GM23338 (cell line): ENCODE measurements at regions not wholly inside any gene's neighbourhood (a gene's known extent, or its start where the extent isn't known, plus 50 kb on each side); places are given as distances from the start of the nearest gene placed in this dataset.

Source experiments
- ATAC-seq: fragments of 200-7000 bp; cut with Tn5 transposase; 3 replicates; pipeline ENCODE4 v1.9.1; 2020
- DNase-seq: peaks from one replicate; pipeline ENCODE4 v3.0.0-alpha.2; 2015; ENCODE audit warnings: low spot score
- H2AFZ ChIP-seq: fragments of 200-600 bp; sonication (generic); 2 replicates; pipeline ENCODE4 v1.8.0; 2016; ENCODE audit warnings: antibody characterized with exemption, mild to moderate bottlenecking, moderate library complexity
- H3F3A ChIP-seq: fragments of 200-600 bp; sonication (generic); replicated peaks from 2 replicates; pipeline ENCODE4 v1.8.0; 2017; ENCODE audit warnings: antibody characterized with exemption, mixed run types, low read depth
- H3K27ac ChIP-seq: fragments of 200-600 bp; sonication (generic); 2 replicates; pipeline ENCODE4 v1.6.1; 2016; ENCODE audit warnings: low read depth
- H3K27me3 ChIP-seq: fragments of 200-600 bp; sonication (generic); 2 replicates; pipeline ENCODE4 v1.8.0; 2016; ENCODE audit warnings: mild to moderate bottlenecking, mixed run types, moderate library complexity; ENCODE audit not compliant: insufficient read depth
- H3K36me3 ChIP-seq: fragments of 200-600 bp; sonication (generic); 2 replicates; pipeline ENCODE4 v1.8.0; 2016; ENCODE audit warnings: mild to moderate bottlenecking; ENCODE audit not compliant: insufficient read depth
- H3K4me1 ChIP-seq: fragments of 200-600 bp; sonication (generic); 2 replicates; pipeline ENCODE4 v1.8.0; 2016; ENCODE audit warnings: mild to moderate bottlenecking, moderate library complexity; ENCODE audit not compliant: insufficient read depth
- H3K4me2 ChIP-seq: fragments of 200-600 bp; sonication (generic); 2 replicates; pipeline ENCODE4 v1.7.1; 2017; ENCODE audit warnings: mixed run types
- H3K4me3 ChIP-seq: fragments of 200-600 bp; sonication (generic); 2 replicates; pipeline ENCODE4 v1.6.1; 2016; ENCODE audit warnings: mixed run types
- H3K79me2 ChIP-seq: fragments of 200-600 bp; sonication (generic); replicated peaks from 2 replicates; pipeline ENCODE4 v1.8.0; 2017; ENCODE audit warnings: mild to moderate bottlenecking; ENCODE audit not compliant: insufficient read depth
- H3K9me2 ChIP-seq: fragments of 200-600 bp; sonication (generic); 2 replicates; pipeline ENCODE4 v1.8.0; 2017; ENCODE audit not compliant: insufficient read depth
- H4K20me1 ChIP-seq: fragments of 200-600 bp; sonication (generic); replicated peaks from 2 replicates; pipeline ENCODE4 v1.8.0; 2017; ENCODE audit warnings: mild to moderate bottlenecking; ENCODE audit not compliant: insufficient read depth
- H3K27ac Mint-ChIP-seq: 2 replicates; pipeline ENCODE4 v1.8.0; 2020; ENCODE audit warnings: inconsistent platforms, mild to moderate bottlenecking, moderate library complexity, mixed read lengths
- H3K27me3 Mint-ChIP-seq: 3 replicates; pipeline ENCODE4 v1.8.0; 2022; ENCODE audit warnings: low read depth, mild to moderate bottlenecking, moderate library complexity, mixed read lengths, inconsistent platforms; ENCODE audit not compliant: insufficient read depth, poor library complexity
- H3K36me3 Mint-ChIP-seq: 3 replicates; pipeline ENCODE4 v1.8.0; 2021; ENCODE audit warnings: low read depth, mild to moderate bottlenecking, inconsistent platforms, moderate library complexity, mixed read lengths
- H3K4me1 Mint-ChIP-seq: 3 replicates; pipeline ENCODE4 v1.8.0; 2020; ENCODE audit warnings: mild to moderate bottlenecking, inconsistent platforms, mixed read lengths
- H3K4me3 Mint-ChIP-seq: 3 replicates; pipeline ENCODE4 v1.8.0; 2021; ENCODE audit warnings: moderate library complexity, mild to moderate bottlenecking, inconsistent platforms, mixed read lengths
- H3K9me3 Mint-ChIP-seq: 3 replicates; pipeline ENCODE4 v1.8.0; 2020; ENCODE audit warnings: moderate library complexity, mild to moderate bottlenecking, inconsistent platforms, mixed read lengths
- CREB1 ChIP-seq: fragments of 250-450 bp; sonication (Bioruptor Pico); IDR thresholded peaks from 2 replicates; pipeline ENCODE4 v1.5.0; 2020; ENCODE audit warnings: low read depth, mild to moderate bottlenecking, moderate library complexity
- EZH2 ChIP-seq: fragments of 200-600 bp; sonication (generic); IDR thresholded peaks from one replicate; pipeline ENCODE4 v1.8.0; 2017; ENCODE audit warnings: antibody characterized with exemption, mild to moderate bottlenecking, low read depth; ENCODE audit not compliant: unreplicated experiment
- EZH2phosphoT487 ChIP-seq: fragments of 200-600 bp; sonication (generic); IDR thresholded peaks from one replicate; pipeline ENCODE4 v1.8.1; 2018; ENCODE audit warnings: antibody characterized with exemption; ENCODE audit not compliant: unreplicated experiment
- JUNB ChIP-seq: IDR thresholded peaks from one replicate; pipeline ENCODE4 v1.6.1; 2016; ENCODE audit warnings: antibody characterized with exemption; ENCODE audit not compliant: unreplicated experiment
- NANOG ChIP-seq: IDR thresholded peaks from 2 replicates; pipeline ENCODE4 v1.6.1; 2016; ENCODE audit warnings: antibody characterized with exemption, borderline replicate concordance
- POLR2AphosphoS5 ChIP-seq: IDR thresholded peaks from 2 replicates; pipeline ENCODE4 v1.6.1; 2016; ENCODE audit warnings: antibody characterized with exemption, low read depth
- STAT1 ChIP-seq: IDR thresholded peaks from one replicate; pipeline ENCODE4 v1.6.1; 2016; ENCODE audit warnings: antibody characterized with exemption; ENCODE audit not compliant: unreplicated experiment
- ZNF114 ChIP-seq: fragments of 250-450 bp; sonication (Bioruptor Pico); IDR thresholded peaks from 2 replicates; pipeline ENCODE4 v1.5.0; 2020; ENCODE audit warnings: mild to moderate bottlenecking, moderate library complexity
- ZNF331 ChIP-seq: fragments of 250-450 bp; sonication (Bioruptor Pico); IDR thresholded peaks from 2 replicates; pipeline ENCODE4 v1.5.0; 2020; ENCODE audit warnings: low read depth, mild to moderate bottlenecking, moderate library complexity
- TF ChIP-seq, protein P1 (sequence below): IDR thresholded peaks from one replicate; pipeline ENCODE4 v1.6.1; 2018; ENCODE audit warnings: antibody characterized with exemption; ENCODE audit not compliant: unreplicated experiment
- TF ChIP-seq, protein P2 (sequence below): fragments of 250-450 bp; sonication (Bioruptor Pico); IDR thresholded peaks from 2 replicates; pipeline ENCODE4 v1.5.0; 2020; ENCODE audit warnings: mild to moderate bottlenecking, moderate library complexity
- TF ChIP-seq, protein P3 (sequence below), 2 experiments: fragments of 200-600 bp in 1 of 2; sonication (generic) in 1 of 2; conservative IDR thresholded peaks; 2 replicates each; pipeline versions ENCODE4 v1.5.1 to v1.6.1; 2016 to 2017; ENCODE audit warnings: antibody characterized with exemption in 2 of 2, low read depth in 2 of 2, mild to moderate bottlenecking in 2 of 2, moderate library complexity in 1 of 2
- TF ChIP-seq, protein P4 (sequence below): IDR thresholded peaks from 2 replicates; pipeline ENCODE4 v1.6.1; 2016; ENCODE audit warnings: antibody characterized with exemption

DNA sequence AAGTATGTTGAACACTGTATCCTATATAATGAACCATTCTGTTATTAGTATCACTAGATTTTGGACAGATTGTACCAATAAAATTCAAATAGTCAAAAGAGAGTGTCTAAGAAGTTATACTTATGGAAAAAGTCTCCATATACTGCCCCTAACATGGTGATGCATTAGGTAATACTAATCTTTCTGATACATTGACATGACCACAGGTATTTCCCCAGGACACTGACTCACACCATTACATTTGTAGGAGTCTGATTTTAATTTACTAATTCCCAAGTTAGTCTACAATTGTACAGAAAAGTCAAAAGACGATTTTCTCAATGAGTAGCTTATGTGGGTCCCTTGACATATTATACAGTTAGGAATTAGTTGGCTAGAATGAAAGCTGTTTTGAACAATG is 593.8 kb downstream of the ISL1 start (continued):
- TF ChIP-seq, protein P1, sequence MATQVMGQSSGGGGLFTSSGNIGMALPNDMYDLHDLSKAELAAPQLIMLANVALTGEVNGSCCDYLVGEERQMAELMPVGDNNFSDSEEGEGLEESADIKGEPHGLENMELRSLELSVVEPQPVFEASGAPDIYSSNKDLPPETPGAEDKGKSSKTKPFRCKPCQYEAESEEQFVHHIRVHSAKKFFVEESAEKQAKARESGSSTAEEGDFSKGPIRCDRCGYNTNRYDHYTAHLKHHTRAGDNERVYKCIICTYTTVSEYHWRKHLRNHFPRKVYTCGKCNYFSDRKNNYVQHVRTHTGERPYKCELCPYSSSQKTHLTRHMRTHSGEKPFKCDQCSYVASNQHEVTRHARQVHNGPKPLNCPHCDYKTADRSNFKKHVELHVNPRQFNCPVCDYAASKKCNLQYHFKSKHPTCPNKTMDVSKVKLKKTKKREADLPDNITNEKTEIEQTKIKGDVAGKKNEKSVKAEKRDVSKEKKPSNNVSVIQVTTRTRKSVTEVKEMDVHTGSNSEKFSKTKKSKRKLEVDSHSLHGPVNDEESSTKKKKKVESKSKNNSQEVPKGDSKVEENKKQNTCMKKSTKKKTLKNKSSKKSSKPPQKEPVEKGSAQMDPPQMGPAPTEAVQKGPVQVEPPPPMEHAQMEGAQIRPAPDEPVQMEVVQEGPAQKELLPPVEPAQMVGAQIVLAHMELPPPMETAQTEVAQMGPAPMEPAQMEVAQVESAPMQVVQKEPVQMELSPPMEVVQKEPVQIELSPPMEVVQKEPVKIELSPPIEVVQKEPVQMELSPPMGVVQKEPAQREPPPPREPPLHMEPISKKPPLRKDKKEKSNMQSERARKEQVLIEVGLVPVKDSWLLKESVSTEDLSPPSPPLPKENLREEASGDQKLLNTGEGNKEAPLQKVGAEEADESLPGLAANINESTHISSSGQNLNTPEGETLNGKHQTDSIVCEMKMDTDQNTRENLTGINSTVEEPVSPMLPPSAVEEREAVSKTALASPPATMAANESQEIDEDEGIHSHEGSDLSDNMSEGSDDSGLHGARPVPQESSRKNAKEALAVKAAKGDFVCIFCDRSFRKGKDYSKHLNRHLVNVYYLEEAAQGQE, result no peak
- TF ChIP-seq EZH2phosphoT487 (no peak), NANOG (no peak), CREB1 (CRISPR knock-in tag) (no peak), JUNB (no peak)

DNA sequence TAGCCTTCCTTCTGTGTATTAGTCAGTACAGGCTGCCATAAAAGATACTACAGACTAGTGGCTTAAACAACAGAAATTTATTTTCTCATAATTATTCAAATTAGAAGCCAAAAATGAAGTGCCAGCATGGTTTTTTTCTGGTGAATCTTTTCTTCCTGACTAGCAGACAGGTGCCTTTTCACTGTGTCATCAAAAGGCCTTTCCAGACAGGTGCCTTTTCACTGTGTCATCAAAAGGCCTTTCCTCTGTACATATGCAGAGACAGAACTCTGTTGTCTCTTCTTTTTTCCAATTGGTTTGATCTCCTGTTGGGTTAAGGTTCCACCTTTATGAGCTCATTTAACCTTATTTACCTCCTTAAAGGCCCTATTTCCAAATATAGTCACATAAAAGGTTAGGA is 599.9 kb downstream of the ISL1 start:
- Histone ChIP-seq H4K20me1 (no peaks in the 10 kb centered on the region), H3K9me2 (no peaks in the 10 kb centered on the region), H3K27me3 (no peaks in the 10 kb centered on the region), H3K4me3 (no peak overlapping the region), H3K36me3 (no peaks in the 10 kb centered on the region), H3K79me2 (no peaks in the 10 kb centered on the region), H3K27ac (no peak overlapping the region), H3F3A (no peaks in the 10 kb centered on the region), H2AFZ (no peak overlapping the region), H3K4me2 (no peak overlapping the region), H3K4me1 (no peaks in the 10 kb centered on the region)
- no peaks in the 10 kb centered on the region for H3K4me1 Mint-ChIP-seq
- no peaks in the 10 kb centered on the region for H3K9me3 Mint-ChIP-seq
- no peak overlapping the region for H3K4me3 Mint-ChIP-seq
- no peaks in the 10 kb centered on the region for H3K36me3 Mint-ChIP-seq
- no peak overlapping the region for H3K27ac Mint-ChIP-seq
- no peak for ATAC-seq
- no peak for DNase-seq
- H3K27me3 Mint-ChIP-seq, result peaks cover 2% of the 10 kb centered on the region
- TF ChIP-seq POLR2AphosphoS5 (no peak), EZH2 (no peak), ZNF331 (CRISPR knock-in tag) (no peak), ZNF114 (CRISPR knock-in tag) (no peak), EZH2phosphoT487 (no peak), CREB1 (CRISPR knock-in tag) (no peak), STAT1 (no peak), JUNB (no peak), NANOG (no peak)
- TF ChIP-seq, protein P2, sequence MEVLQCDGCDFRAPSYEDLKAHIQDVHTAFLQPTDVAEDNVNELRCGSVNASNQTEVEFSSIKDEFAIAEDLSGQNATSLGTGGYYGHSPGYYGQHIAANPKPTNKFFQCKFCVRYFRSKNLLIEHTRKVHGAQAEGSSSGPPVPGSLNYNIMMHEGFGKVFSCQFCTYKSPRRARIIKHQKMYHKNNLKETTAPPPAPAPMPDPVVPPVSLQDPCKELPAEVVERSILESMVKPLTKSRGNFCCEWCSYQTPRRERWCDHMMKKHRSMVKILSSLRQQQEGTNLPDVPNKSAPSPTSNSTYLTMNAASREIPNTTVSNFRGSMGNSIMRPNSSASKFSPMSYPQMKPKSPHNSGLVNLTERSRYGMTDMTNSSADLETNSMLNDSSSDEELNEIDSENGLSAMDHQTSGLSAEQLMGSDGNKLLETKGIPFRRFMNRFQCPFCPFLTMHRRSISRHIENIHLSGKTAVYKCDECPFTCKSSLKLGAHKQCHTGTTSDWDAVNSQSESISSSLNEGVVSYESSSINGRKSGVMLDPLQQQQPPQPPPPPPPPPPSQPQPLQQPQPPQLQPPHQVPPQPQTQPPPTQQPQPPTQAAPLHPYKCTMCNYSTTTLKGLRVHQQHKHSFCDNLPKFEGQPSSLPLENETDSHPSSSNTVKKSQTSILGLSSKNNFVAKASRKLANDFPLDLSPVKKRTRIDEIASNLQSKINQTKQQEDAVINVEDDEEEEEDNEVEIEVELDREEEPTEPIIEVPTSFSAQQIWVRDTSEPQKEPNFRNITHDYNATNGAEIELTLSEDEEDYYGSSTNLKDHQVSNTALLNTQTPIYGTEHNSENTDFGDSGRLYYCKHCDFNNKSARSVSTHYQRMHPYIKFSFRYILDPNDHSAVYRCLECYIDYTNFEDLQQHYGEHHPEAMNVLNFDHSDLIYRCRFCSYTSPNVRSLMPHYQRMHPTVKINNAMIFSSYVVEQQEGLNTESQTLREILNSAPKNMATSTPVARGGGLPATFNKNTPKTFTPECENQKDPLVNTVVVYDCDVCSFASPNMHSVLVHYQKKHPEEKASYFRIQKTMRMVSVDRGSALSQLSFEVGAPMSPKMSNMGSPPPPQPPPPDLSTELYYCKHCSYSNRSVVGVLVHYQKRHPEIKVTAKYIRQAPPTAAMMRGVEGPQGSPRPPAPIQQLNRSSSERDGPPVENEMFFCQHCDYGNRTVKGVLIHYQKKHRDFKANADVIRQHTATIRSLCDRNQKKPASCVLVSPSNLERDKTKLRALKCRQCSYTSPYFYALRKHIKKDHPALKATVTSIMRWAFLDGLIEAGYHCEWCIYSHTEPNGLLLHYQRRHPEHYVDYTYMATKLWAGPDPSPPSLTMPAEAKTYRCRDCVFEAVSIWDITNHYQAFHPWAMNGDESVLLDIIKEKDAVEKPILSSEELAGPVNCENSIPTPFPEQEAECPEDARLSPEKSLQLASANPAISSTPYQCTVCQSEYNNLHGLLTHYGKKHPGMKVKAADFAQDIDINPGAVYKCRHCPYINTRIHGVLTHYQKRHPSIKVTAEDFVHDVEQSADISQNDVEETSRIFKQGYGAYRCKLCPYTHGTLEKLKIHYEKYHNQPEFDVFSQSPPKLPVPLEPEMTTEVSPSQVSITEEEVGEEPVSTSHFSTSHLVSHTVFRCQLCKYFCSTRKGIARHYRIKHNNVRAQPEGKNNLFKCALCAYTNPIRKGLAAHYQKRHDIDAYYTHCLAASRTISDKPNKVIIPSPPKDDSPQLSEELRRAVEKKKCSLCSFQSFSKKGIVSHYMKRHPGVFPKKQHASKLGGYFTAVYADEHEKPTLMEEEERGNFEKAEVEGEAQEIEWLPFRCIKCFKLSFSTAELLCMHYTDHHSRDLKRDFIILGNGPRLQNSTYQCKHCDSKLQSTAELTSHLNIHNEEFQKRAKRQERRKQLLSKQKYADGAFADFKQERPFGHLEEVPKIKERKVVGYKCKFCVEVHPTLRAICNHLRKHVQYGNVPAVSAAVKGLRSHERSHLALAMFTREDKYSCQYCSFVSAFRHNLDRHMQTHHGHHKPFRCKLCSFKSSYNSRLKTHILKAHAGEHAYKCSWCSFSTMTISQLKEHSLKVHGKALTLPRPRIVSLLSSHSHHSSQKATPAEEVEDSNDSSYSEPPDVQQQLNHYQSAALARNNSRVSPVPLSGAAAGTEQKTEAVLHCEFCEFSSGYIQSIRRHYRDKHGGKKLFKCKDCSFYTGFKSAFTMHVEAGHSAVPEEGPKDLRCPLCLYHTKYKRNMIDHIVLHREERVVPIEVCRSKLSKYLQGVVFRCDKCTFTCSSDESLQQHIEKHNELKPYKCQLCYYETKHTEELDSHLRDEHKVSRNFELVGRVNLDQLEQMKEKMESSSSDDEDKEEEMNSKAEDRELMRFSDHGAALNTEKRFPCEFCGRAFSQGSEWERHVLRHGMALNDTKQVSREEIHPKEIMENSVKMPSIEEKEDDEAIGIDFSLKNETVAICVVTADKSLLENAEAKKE, result no peak
- TF ChIP-seq, protein P3, sequence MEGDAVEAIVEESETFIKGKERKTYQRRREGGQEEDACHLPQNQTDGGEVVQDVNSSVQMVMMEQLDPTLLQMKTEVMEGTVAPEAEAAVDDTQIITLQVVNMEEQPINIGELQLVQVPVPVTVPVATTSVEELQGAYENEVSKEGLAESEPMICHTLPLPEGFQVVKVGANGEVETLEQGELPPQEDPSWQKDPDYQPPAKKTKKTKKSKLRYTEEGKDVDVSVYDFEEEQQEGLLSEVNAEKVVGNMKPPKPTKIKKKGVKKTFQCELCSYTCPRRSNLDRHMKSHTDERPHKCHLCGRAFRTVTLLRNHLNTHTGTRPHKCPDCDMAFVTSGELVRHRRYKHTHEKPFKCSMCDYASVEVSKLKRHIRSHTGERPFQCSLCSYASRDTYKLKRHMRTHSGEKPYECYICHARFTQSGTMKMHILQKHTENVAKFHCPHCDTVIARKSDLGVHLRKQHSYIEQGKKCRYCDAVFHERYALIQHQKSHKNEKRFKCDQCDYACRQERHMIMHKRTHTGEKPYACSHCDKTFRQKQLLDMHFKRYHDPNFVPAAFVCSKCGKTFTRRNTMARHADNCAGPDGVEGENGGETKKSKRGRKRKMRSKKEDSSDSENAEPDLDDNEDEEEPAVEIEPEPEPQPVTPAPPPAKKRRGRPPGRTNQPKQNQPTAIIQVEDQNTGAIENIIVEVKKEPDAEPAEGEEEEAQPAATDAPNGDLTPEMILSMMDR (conservative IDR thresholded peaks at IDR 0.05; ENCODE audit: low read depth in 2 of 2), result no peak
- TF ChIP-seq, protein P4, sequence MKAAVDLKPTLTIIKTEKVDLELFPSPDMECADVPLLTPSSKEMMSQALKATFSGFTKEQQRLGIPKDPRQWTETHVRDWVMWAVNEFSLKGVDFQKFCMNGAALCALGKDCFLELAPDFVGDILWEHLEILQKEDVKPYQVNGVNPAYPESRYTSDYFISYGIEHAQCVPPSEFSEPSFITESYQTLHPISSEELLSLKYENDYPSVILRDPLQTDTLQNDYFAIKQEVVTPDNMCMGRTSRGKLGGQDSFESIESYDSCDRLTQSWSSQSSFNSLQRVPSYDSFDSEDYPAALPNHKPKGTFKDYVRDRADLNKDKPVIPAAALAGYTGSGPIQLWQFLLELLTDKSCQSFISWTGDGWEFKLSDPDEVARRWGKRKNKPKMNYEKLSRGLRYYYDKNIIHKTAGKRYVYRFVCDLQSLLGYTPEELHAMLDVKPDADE, result no peak
